Mesendoderm (in vitro differentiated cells): ENCODE measurements at regions not wholly inside any gene's neighbourhood (a gene's known extent, or its start where the extent isn't known, plus 50 kb on each side); places are given as distances from the start of the nearest gene placed in this dataset.
A peak's percentile ranks its signal among the peaks of the same experiment; 100 is the strongest.

ENCODE experiments used
- DNase-seq: peaks from one replicate; pipeline ENCODE4 v3.0.0; 2013
- H2AK5ac ChIP-seq: 2 replicates; pipeline ENCODE4 v1.6.1; 2013; ENCODE audit warnings: low read length, inconsistent platforms
- H2BK120ac ChIP-seq: 2 replicates; pipeline ENCODE4 v1.6.1; 2013; ENCODE audit warnings: low read depth, mild to moderate bottlenecking, low read length, moderate library complexity, mixed read lengths
- H2BK15ac ChIP-seq: replicated peaks from 2 replicates; pipeline ENCODE4 v1.6.1; 2013; ENCODE audit warnings: low read depth, mild to moderate bottlenecking, moderate library complexity
- H2BK5ac ChIP-seq: 2 replicates; pipeline ENCODE4 v1.6.1; 2013; ENCODE audit warnings: low read length, inconsistent platforms
- H3K18ac ChIP-seq: 2 replicates; pipeline ENCODE4 v1.6.1; 2013; ENCODE audit warnings: mild to moderate bottlenecking, low read length, mixed read lengths
- H3K23ac ChIP-seq: one replicate; pipeline ENCODE4 v1.6.1; 2013; ENCODE audit warnings: low read length
- H3K27ac ChIP-seq: 2 replicates; pipeline ENCODE4 v1.5.1; 2013; ENCODE audit warnings: low read depth, mild to moderate bottlenecking, inconsistent platforms, low read length, moderate library complexity
- H3K27me3 ChIP-seq: 2 replicates; pipeline ENCODE4 v1.6.1; 2013; ENCODE audit warnings: low read length, control low read depth, mild to moderate bottlenecking, inconsistent platforms; ENCODE audit not compliant: insufficient read depth, poor library complexity
- H3K36me3 ChIP-seq: 2 replicates; pipeline ENCODE4 v1.6.1; 2013; ENCODE audit warnings: low read length, inconsistent platforms; ENCODE audit not compliant: control insufficient read depth, insufficient read depth
- H3K4ac ChIP-seq: one replicate; pipeline ENCODE4 v1.6.1; 2013; ENCODE audit warnings: low read depth, mild to moderate bottlenecking, low read length, moderate library complexity
- H3K4me1 ChIP-seq: 2 replicates; pipeline ENCODE4 v1.6.1; 2013; ENCODE audit warnings: low read depth, low read length, inconsistent platforms; ENCODE audit not compliant: control insufficient read depth
- H3K4me2 ChIP-seq: 2 replicates; pipeline ENCODE4 v1.6.1; 2013; ENCODE audit warnings: low read length
- H3K4me3 ChIP-seq: 2 replicates; pipeline ENCODE4 v1.5.1; 2013; ENCODE audit warnings: mild to moderate bottlenecking, low read length
- H3K56ac ChIP-seq: one replicate; pipeline ENCODE4 v1.6.1; 2013; ENCODE audit warnings: low read length
- H3K79me1 ChIP-seq: 2 replicates; pipeline ENCODE4 v1.6.1; 2013; ENCODE audit warnings: low read length, inconsistent platforms
- H3K79me2 ChIP-seq: 2 replicates; pipeline ENCODE4 v1.6.1; 2013; ENCODE audit warnings: mild to moderate bottlenecking, low read length; ENCODE audit not compliant: control insufficient read depth, insufficient read depth
- H3K9ac ChIP-seq: 2 replicates; pipeline ENCODE4 v1.6.1; 2013; ENCODE audit warnings: low read length, inconsistent platforms
- H4K5ac ChIP-seq: one replicate; pipeline ENCODE4 v1.6.1; 2013; ENCODE audit warnings: low read length
- H4K8ac ChIP-seq: one replicate; pipeline ENCODE4 v1.6.1; 2013; ENCODE audit warnings: low read depth, mild to moderate bottlenecking, control low read depth, low read length, moderate library complexity
- WGBS: extraction: QIAGEN DNeasy Blood & Tissue Kit; methylation state at CpG from one replicate; pipeline ENCODE4 v1.1.7; 2013; ENCODE audit warnings: low lambda C conversion rate, missing lambda C conversion rate; ENCODE audit not compliant: insufficient coverage; ENCODE audit errors: extremely low coverage; 5-methylcytosine and 5-hydroxymethylcytosine counted together

GRCh38 chr9:81532251-81532650, 157.1 kb downstream of the TLE1 start:
- no peak overlapping the region for H3K27ac ChIP-seq
- H3K23ac ChIP-seq, result no peak overlapping the region
- H2BK15ac ChIP-seq, result no peak overlapping the region
- WGBS, result no CpG with 5 or more reads among the region's 4 CpGs
- no peak overlapping the region for H2BK5ac ChIP-seq
- no peak overlapping the region for H2BK120ac ChIP-seq
- H4K8ac ChIP-seq, result no peak overlapping the region
- H3K79me2 ChIP-seq, result no peaks in the 10 kb centered on the region
- H2AK5ac ChIP-seq, result no peak overlapping the region
- H3K79me1 ChIP-seq, result no peaks in the 10 kb centered on the region
- H3K27me3 ChIP-seq, result no peaks in the 10 kb centered on the region
- H3K18ac ChIP-seq, result no peak overlapping the region
- H3K4ac ChIP-seq, result no peak overlapping the region
- no peak overlapping the region for H3K9ac ChIP-seq
- H3K56ac ChIP-seq, result no peak overlapping the region
- H4K5ac ChIP-seq, result no peak overlapping the region
- H3K4me3 ChIP-seq, result no peak overlapping the region
- no peaks in the 10 kb centered on the region for H3K4me1 ChIP-seq
- no peaks in the 10 kb centered on the region for H3K36me3 ChIP-seq
- no peak for DNase-seq
- no peak overlapping the region for H3K4me2 ChIP-seq

- no peak overlapping the region for H3K18ac ChIP-seq
- no peak overlapping the region for H3K27ac ChIP-seq
- no peak overlapping the region for H3K56ac ChIP-seq
- H3K9ac ChIP-seq, result no peak overlapping the region
- H2BK5ac ChIP-seq, result no peak overlapping the region
- no peak overlapping the region for H3K4me2 ChIP-seq
- H3K4me1 ChIP-seq, result no peaks in the 10 kb centered on the region
- no peaks in the 10 kb centered on the region for H3K27me3 ChIP-seq
- no peak overlapping the region for H3K23ac ChIP-seq
- H3K4ac ChIP-seq, result no peak overlapping the region
- no peak overlapping the region for H2AK5ac ChIP-seq
- no peaks in the 10 kb centered on the region for H3K79me1 ChIP-seq
- no peak overlapping the region for H2BK120ac ChIP-seq
- H3K36me3 ChIP-seq, result no peaks in the 10 kb centered on the region
- no peaks in the 10 kb centered on the region for H3K79me2 ChIP-seq
- no peak for DNase-seq
- no CpG with 5 or more reads among the region's 6 CpGs for WGBS
- H4K8ac ChIP-seq, result no peak overlapping the region
- H4K5ac ChIP-seq, result no peak overlapping the region
- no peak overlapping the region for H2BK15ac ChIP-seq
- no peak overlapping the region for H3K4me3 ChIP-seq
These were observed 157.8 kb downstream of the TLE1 start for GRCh38 chr9:81531511-81531910.

- WGBS, result no CpG with 5 or more reads among the region's 4 CpGs
- Histone ChIP-seq H3K23ac (no peak overlapping the region), H3K9ac (no peak overlapping the region), H3K4me1 (no peaks in the 10 kb centered on the region), H3K4ac (no peak overlapping the region), H2AK5ac (no peak overlapping the region), H3K27me3 (no peaks in the 10 kb centered on the region), H4K5ac (no peak overlapping the region), H3K4me2 (no peak overlapping the region), H3K18ac (no peak overlapping the region), H3K56ac (no peak overlapping the region), H2BK5ac (no peak overlapping the region), H3K79me1 (no peaks in the 10 kb centered on the region), H4K8ac (no peak overlapping the region), H2BK15ac (no peak overlapping the region), H3K36me3 (no peaks in the 10 kb centered on the region), H3K27ac (no peak overlapping the region), H2BK120ac (no peak overlapping the region), H3K4me3 (no peak overlapping the region), H3K79me2 (no peaks in the 10 kb centered on the region)
- no peak for DNase-seq
These were observed 158.5 kb downstream of the TLE1 start for GRCh38 chr9:81530846-81531245.

GRCh38 chr9:81530310-81530810, 159.0 kb downstream of the TLE1 start:
- DNase-seq, result no peak
- H2BK5ac ChIP-seq, result no peak overlapping the region
- no peaks in the 10 kb centered on the region for H3K4me1 ChIP-seq
- no peaks in the 10 kb centered on the region for H3K79me2 ChIP-seq
- H4K8ac ChIP-seq, result no peak overlapping the region
- no peak overlapping the region for H3K4ac ChIP-seq
- no peak overlapping the region for H3K27ac ChIP-seq
- H4K5ac ChIP-seq, result no peak overlapping the region
- H3K4me2 ChIP-seq, result no peak overlapping the region
- no peak overlapping the region for H2AK5ac ChIP-seq
- H3K4me3 ChIP-seq, result no peak overlapping the region
- no peak overlapping the region for H2BK15ac ChIP-seq
- no peak overlapping the region for H3K18ac ChIP-seq
- no peak overlapping the region for H3K56ac ChIP-seq
- no peaks in the 10 kb centered on the region for H3K36me3 ChIP-seq
- WGBS, result no CpG with 5 or more reads among the region's 5 CpGs
- no peaks in the 10 kb centered on the region for H3K79me1 ChIP-seq
- H3K9ac ChIP-seq, result no peak overlapping the region
- H3K27me3 ChIP-seq, result no peaks in the 10 kb centered on the region
- H2BK120ac ChIP-seq, result no peak overlapping the region
- no peak overlapping the region for H3K23ac ChIP-seq

GRCh38 chr9:81529556-81530193, 159.7 kb downstream of the TLE1 start:
- H3K4me2 ChIP-seq, result no peak overlapping the region
- H3K36me3 ChIP-seq, result no peaks in the 10 kb centered on the region
- H3K79me1 ChIP-seq, result no peaks in the 10 kb centered on the region
- no peak overlapping the region for H3K23ac ChIP-seq
- peak overlapping the region; percentile 41 for H4K8ac ChIP-seq
- no peak overlapping the region for H3K9ac ChIP-seq
- WGBS, result no CpG with 5 or more reads among the region's 1 CpG
- DNase-seq, result peak; percentile 46
- no peak overlapping the region for H3K18ac ChIP-seq
- no peak overlapping the region for H3K4me3 ChIP-seq
- no peak overlapping the region for H3K4ac ChIP-seq
- H3K4me1 ChIP-seq, result no peaks in the 10 kb centered on the region
- no peak overlapping the region for H4K5ac ChIP-seq
- no peak overlapping the region for H3K56ac ChIP-seq
- H3K79me2 ChIP-seq, result no peaks in the 10 kb centered on the region
- no peak overlapping the region for H2BK120ac ChIP-seq
- no peak overlapping the region for H2AK5ac ChIP-seq
- no peak overlapping the region for H2BK15ac ChIP-seq
- no peak overlapping the region for H3K27ac ChIP-seq
- H3K27me3 ChIP-seq, result no peaks in the 10 kb centered on the region
- H2BK5ac ChIP-seq, result no peak overlapping the region

- no peak overlapping the region for H4K8ac ChIP-seq
- H3K4ac ChIP-seq, result no peak overlapping the region
- no peaks in the 10 kb centered on the region for H3K4me1 ChIP-seq
- H3K4me2 ChIP-seq, result no peak overlapping the region
- no peak for DNase-seq
- no peak overlapping the region for H3K4me3 ChIP-seq
- no peak overlapping the region for H3K9ac ChIP-seq
- H2BK120ac ChIP-seq, result no peak overlapping the region
- no peaks in the 10 kb centered on the region for H3K79me1 ChIP-seq
- no peak overlapping the region for H4K5ac ChIP-seq
- H3K27ac ChIP-seq, result no peak overlapping the region
- H3K36me3 ChIP-seq, result no peaks in the 10 kb centered on the region
- H3K56ac ChIP-seq, result no peak overlapping the region
- no peak overlapping the region for H2AK5ac ChIP-seq
- no peak overlapping the region for H2BK5ac ChIP-seq
- no peaks in the 10 kb centered on the region for H3K27me3 ChIP-seq
- H3K79me2 ChIP-seq, result no peaks in the 10 kb centered on the region
- no CpG with 5 or more reads among the region's 2 CpGs for WGBS
- H3K18ac ChIP-seq, result no peak overlapping the region
- H3K23ac ChIP-seq, result no peak overlapping the region
- H2BK15ac ChIP-seq, result no peak overlapping the region
These were observed 162.8 kb downstream of the TLE1 start for GRCh38 chr9:81526587-81526986.
